ENCODE measurements at regions not wholly inside any gene's neighbourhood (a gene's known extent, or its start where the extent isn't known, plus 50 kb on each side); places are given as distances from the start of the nearest gene placed in this dataset.

- DNase-seq (ENCODE audit: extremely low spot score, unreplicated experiment): no peak
- H3K27me3 Mint-ChIP-seq (ENCODE audit: unreplicated experiment): peaks cover 9% of the 10 kb centered on the region
- H3K4me1 Mint-ChIP-seq (ENCODE audit: unreplicated experiment): peaks cover 8% of the 10 kb centered on the region
- no peak overlapping the region for H3K27ac Mint-ChIP-seq (ENCODE audit: unreplicated experiment)
- H3K4me3 Mint-ChIP-seq (ENCODE audit: unreplicated experiment): no peak overlapping the region
- no peaks in the 10 kb centered on the region for H3K36me3 Mint-ChIP-seq (ENCODE audit: unreplicated experiment)
- no peak for TF ChIP-seq CTCF (IDR thresholded peaks at IDR 0.05)
- no peaks in the 10 kb centered on the region for H3K9me3 Mint-ChIP-seq (ENCODE audit: unreplicated experiment)
Measured at GRCh38 chr5:153233933-153234332, 256.5 kb upstream of the GRIA1 start.

- no peak for TF ChIP-seq CTCF (IDR thresholded peaks at IDR 0.05)
- Mint-ChIP-seq H3K27ac (ENCODE audit: unreplicated experiment) (no peak overlapping the region), H3K4me3 (ENCODE audit: unreplicated experiment) (no peak overlapping the region), H3K36me3 (ENCODE audit: unreplicated experiment) (no peaks in the 10 kb centered on the region), H3K27me3 (ENCODE audit: unreplicated experiment) (peaks cover 7% of the 10 kb centered on the region), H3K9me3 (ENCODE audit: unreplicated experiment) (no peaks in the 10 kb centered on the region), H3K4me1 (ENCODE audit: unreplicated experiment) (peaks cover 8% of the 10 kb centered on the region)
- no peak for DNase-seq (ENCODE audit: extremely low spot score, unreplicated experiment)
Measured at GRCh38 chr5:153236319-153236718, 254.2 kb upstream of the GRIA1 start.

GRCh38 chr5:153237671-153238332 is 252.7 kb upstream of the GRIA1 start:
- Mint-ChIP-seq H3K4me1 (ENCODE audit: unreplicated experiment) (peaks cover 8% of the 10 kb centered on the region), H3K27me3 (ENCODE audit: unreplicated experiment) (peaks cover 5% of the 10 kb centered on the region)

GRCh38 chr5:153257381-153257780 is 233.1 kb upstream of the GRIA1 start:
- Mint-ChIP-seq H3K4me1 (ENCODE audit: unreplicated experiment) (no peaks in the 10 kb centered on the region), H3K9me3 (ENCODE audit: unreplicated experiment) (peaks cover 6% of the 10 kb centered on the region), H3K27ac (ENCODE audit: unreplicated experiment) (no peak overlapping the region), H3K27me3 (ENCODE audit: unreplicated experiment) (peaks cover 34% of the 10 kb centered on the region), H3K36me3 (ENCODE audit: unreplicated experiment) (no peaks in the 10 kb centered on the region), H3K4me3 (ENCODE audit: unreplicated experiment) (no peak overlapping the region)
- DNase-seq (ENCODE audit: extremely low spot score, unreplicated experiment): no peak
- TF ChIP-seq CTCF (IDR thresholded peaks at IDR 0.05): no peak

More at GRCh38 chr5:153237671-153238332, 252.7 kb upstream of the GRIA1 start:
- H3K4me3 Mint-ChIP-seq (ENCODE audit: unreplicated experiment): no peak overlapping the region
- DNase-seq (ENCODE audit: extremely low spot score, unreplicated experiment): no peak
- no peak overlapping the region for H3K27ac Mint-ChIP-seq (ENCODE audit: unreplicated experiment)
- H3K9me3 Mint-ChIP-seq (ENCODE audit: unreplicated experiment): no peaks in the 10 kb centered on the region
- no peak for TF ChIP-seq CTCF (IDR thresholded peaks at IDR 0.05)
- no peaks in the 10 kb centered on the region for H3K36me3 Mint-ChIP-seq (ENCODE audit: unreplicated experiment)

DNA sequence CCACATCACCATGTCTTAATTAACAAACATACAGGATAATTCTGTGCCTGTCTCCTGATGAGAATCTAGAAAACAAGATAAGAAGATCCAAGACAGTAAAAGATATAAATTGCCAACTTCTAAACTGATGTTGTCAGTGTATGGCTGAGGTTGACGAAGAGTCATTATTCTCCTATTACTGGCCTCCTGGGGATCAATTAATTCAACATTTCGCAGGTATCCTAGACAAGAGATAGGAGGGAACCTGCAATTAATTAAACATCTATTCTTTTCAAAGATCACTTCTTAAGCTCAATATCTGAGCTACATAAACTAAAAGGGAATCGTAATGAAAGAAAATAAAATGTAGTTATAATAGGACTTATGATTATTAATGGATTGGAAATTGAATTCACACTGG is 232.0 kb upstream of the GRIA1 start:
- H3K36me3 Mint-ChIP-seq (ENCODE audit: unreplicated experiment): no peaks in the 10 kb centered on the region
- TF ChIP-seq CTCF (IDR thresholded peaks at IDR 0.05): no peak
- H3K4me3 Mint-ChIP-seq (ENCODE audit: unreplicated experiment): no peak overlapping the region
- H3K27me3 Mint-ChIP-seq (ENCODE audit: unreplicated experiment): peaks cover 34% of the 10 kb centered on the region
- peaks cover under 1% of the 10 kb centered on the region for H3K9me3 Mint-ChIP-seq (ENCODE audit: unreplicated experiment)
- no peak for DNase-seq (ENCODE audit: extremely low spot score, unreplicated experiment)
- no peaks in the 10 kb centered on the region for H3K4me1 Mint-ChIP-seq (ENCODE audit: unreplicated experiment)
- no peak overlapping the region for H3K27ac Mint-ChIP-seq (ENCODE audit: unreplicated experiment)

Data from osteocyte (in vitro differentiated cells).